ENCODE measurements at regions not wholly inside any gene's neighbourhood (a gene's known extent, or its start where the extent isn't known, plus 50 kb on each side); places are given as distances from the start of the nearest gene placed in this dataset.

DNA sequence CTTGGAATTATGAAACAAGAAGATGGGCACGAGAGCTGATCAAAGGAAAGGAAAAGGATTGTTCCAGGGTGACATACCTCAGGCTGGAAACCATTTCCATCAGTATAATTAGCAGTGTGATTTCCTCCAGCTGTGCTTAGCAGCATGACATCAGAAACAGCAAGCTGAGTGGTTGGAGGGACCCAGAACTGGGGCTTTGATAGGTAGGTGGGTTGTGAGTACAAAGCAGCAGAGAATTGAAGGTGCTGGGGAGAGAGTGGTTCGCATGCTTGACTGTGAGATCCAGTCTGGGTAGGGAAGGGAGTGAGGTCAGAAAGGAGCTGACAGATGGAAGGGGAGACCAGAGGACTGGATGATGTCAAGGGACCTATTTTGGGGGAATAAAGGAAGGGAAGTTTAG lies 90.4 kb downstream of the CD164 start:
- no peaks in the 10 kb centered on the region for H3K27me3 Mint-ChIP-seq (ENCODE audit: low read depth)
- DNase-seq: no peak
- no peaks in the 10 kb centered on the region for H3K4me1 Mint-ChIP-seq (ENCODE audit: low read depth)
- no peak overlapping the region for H3K27ac Mint-ChIP-seq
- CTCF ChIA-PET: no interaction called here
- H3K4me3 Mint-ChIP-seq: no peak overlapping the region
- H3K9me3 Mint-ChIP-seq: no peaks in the 10 kb centered on the region
- intact Hi-C loops (cut with micrococcal nuclease): no loop called here
- H3K36me3 Mint-ChIP-seq (ENCODE audit: low read depth): no peaks in the 10 kb centered on the region

DNA sequence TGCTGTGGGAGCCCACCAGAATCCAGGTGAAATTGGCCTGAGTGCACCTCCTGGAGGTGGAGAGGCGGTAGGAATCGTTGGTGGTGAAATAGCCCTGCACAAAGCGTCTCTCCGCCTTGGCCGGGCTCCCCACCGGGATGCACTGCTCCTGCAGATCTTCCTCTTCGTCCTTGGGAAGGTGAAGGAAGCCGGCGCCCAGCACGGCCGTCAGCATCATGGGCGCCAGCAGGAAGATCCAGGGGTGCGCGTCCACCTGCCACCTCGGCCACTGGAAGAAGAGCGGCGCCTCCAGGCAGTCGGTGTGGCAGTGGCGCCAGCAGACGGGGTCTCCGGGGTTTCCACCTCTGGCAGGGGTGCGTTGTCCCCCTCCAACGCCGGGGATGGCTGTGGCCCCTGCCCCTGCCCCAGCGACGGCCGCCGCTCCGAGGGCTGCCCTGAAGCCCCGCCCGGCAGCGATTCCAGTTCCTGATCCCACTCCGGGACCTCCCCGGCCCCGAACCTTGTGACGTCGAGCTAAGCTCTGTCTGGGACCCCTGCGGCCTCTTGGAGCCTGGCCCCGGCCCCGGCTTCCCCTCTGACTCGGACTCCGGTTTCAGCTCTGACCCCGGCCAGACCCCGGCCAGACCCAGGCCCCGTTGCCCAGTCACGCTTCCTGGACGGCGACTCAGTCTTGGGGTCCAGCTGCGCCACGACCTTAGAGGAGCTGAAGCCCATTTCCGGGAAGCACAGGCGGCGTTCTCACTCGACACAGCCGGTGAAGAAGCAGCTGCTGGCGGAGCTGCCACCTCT lies 91.9 kb downstream of the CD164 start:
- intact Hi-C loops (cut with micrococcal nuclease): no loop called here
- Mint-ChIP-seq H3K27me3 (ENCODE audit: low read depth) (no peaks in the 10 kb centered on the region), H3K27ac (no peak overlapping the region), H3K4me3 (no peak overlapping the region), H3K36me3 (ENCODE audit: low read depth) (no peaks in the 10 kb centered on the region), H3K9me3 (no peaks in the 10 kb centered on the region), H3K4me1 (ENCODE audit: low read depth) (no peaks in the 10 kb centered on the region)
- no peak for DNase-seq
- CTCF ChIA-PET: no interaction called here

DNA sequence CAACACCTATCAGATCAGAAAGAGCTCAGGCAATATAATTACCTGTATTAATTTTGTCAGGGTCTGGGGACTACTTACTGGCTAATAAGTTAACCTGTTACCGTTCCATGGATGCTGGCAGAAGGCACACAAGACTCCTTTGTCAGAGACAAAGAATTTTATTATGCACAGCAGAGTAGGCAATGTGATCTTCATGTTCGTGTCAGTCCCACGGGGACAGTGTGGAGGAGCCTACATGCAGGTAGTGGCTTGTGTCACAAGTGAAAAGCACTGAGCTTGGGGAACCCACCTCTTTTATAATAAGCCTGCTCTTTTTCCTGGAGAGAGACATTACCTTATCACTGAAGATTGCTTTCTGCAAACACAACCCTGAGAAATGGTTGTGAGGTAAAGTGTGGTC lies 96.9 kb downstream of the CD164 start:
- Mint-ChIP-seq H3K36me3 (ENCODE audit: low read depth) (no peaks in the 10 kb centered on the region), H3K4me1 (ENCODE audit: low read depth) (no peaks in the 10 kb centered on the region), H3K27me3 (ENCODE audit: low read depth) (no peaks in the 10 kb centered on the region), H3K9me3 (no peaks in the 10 kb centered on the region), H3K4me3 (no peak overlapping the region), H3K27ac (no peak overlapping the region)
- no peak for DNase-seq
- intact Hi-C loops (cut with micrococcal nuclease): no loop called here
- CTCF ChIA-PET: no interaction called here

GRCh38 chr6:109284675-109285074 lies 97.6 kb downstream of the CD164 start:
- CTCF ChIA-PET: no interaction called here
- no peak for DNase-seq
- Mint-ChIP-seq H3K36me3 (ENCODE audit: low read depth) (no peaks in the 10 kb centered on the region), H3K4me3 (no peak overlapping the region), H3K4me1 (ENCODE audit: low read depth) (no peaks in the 10 kb centered on the region), H3K27ac (no peak overlapping the region), H3K9me3 (no peaks in the 10 kb centered on the region), H3K27me3 (ENCODE audit: low read depth) (no peaks in the 10 kb centered on the region)
- intact Hi-C loops (cut with micrococcal nuclease): no loop called here

- no peak for DNase-seq
- intact Hi-C loops (cut with micrococcal nuclease): no loop called here
- H3K4me1 Mint-ChIP-seq (ENCODE audit: low read depth): no peaks in the 10 kb centered on the region
- no peaks in the 10 kb centered on the region for H3K36me3 Mint-ChIP-seq (ENCODE audit: low read depth)
- H3K4me3 Mint-ChIP-seq: no peak overlapping the region
- H3K27ac Mint-ChIP-seq: no peak overlapping the region
- CTCF ChIA-PET: no interaction called here
- H3K9me3 Mint-ChIP-seq: no peaks in the 10 kb centered on the region
- H3K27me3 Mint-ChIP-seq (ENCODE audit: low read depth): no peaks in the 10 kb centered on the region
These were observed 99.5 kb downstream of the CD164 start for GRCh38 chr6:109282756-109283155.

- CTCF ChIA-PET: no interaction called here
- Mint-ChIP-seq H3K27me3 (ENCODE audit: low read depth) (no peaks in the 10 kb centered on the region), H3K36me3 (ENCODE audit: low read depth) (no peaks in the 10 kb centered on the region), H3K9me3 (no peaks in the 10 kb centered on the region), H3K4me1 (ENCODE audit: low read depth) (no peaks in the 10 kb centered on the region), H3K4me3 (no peak overlapping the region), H3K27ac (no peak overlapping the region)
- no peak for DNase-seq
- intact Hi-C loops (cut with micrococcal nuclease): no loop called here
These were observed 102.6 kb downstream of the CD164 start for GRCh38 chr6:109279628-109280027.

DNA sequence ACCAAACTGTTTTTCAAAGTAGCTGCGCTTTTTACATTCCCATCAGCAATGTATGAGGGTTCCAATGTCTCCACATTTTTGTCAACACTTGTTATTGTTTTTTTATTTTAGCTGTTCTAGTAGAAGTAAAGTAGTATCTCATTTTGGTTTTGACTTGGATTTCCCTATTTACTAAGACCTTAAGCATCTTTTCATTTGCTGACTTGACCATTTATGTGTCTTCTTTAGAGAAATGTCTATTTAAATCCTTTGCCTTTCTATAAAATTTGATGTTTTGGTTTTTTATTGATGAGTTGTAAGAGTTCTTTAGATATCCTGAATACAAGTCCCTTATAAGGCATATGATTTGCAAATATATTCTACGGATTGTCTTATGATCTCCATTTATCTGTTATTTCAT lies 110.6 kb downstream of the CD164 start:
- no peaks in the 10 kb centered on the region for H3K4me1 Mint-ChIP-seq (ENCODE audit: low read depth)
- H3K27ac Mint-ChIP-seq: no peak overlapping the region
- no peaks in the 10 kb centered on the region for H3K27me3 Mint-ChIP-seq (ENCODE audit: low read depth)
- H3K36me3 Mint-ChIP-seq (ENCODE audit: low read depth): no peaks in the 10 kb centered on the region
- no peak for DNase-seq
- intact Hi-C loops (cut with micrococcal nuclease): no loop called here
- H3K9me3 Mint-ChIP-seq: peaks cover 8% of the 10 kb centered on the region
- no peak overlapping the region for H3K4me3 Mint-ChIP-seq
- CTCF ChIA-PET: no interaction called here

GRCh38 chr6:109269953-109270517 lies 112.2 kb downstream of the CD164 start:
- intact Hi-C loops (cut with micrococcal nuclease): no loop called here
- no peaks in the 10 kb centered on the region for H3K27me3 Mint-ChIP-seq (ENCODE audit: low read depth)

DNA sequence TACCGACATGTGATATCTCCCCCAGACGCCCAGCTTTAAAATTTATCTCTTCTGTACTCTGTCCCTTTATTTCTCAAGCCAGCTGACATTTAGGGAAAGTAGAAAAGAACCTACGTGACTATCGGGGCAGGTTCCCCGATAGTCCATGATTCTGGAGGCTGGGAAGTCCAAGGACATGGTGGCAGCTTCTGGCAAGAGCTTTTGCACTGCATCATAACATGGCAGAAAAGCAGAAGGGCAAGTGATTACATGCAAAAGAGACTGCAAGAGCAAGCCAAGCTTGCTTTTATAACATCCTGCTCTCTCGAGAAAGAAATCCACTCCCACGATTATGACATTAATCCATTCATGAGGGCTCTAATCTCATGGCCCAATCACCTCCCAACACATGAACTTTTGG lies 113.2 kb downstream of the CD164 start:
- DNase-seq: no peak
- Mint-ChIP-seq H3K36me3 (ENCODE audit: low read depth) (no peaks in the 10 kb centered on the region), H3K4me3 (no peak overlapping the region), H3K9me3 (peaks cover 8% of the 10 kb centered on the region), H3K27ac (no peak overlapping the region), H3K4me1 (ENCODE audit: low read depth) (no peaks in the 10 kb centered on the region), H3K27me3 (ENCODE audit: low read depth) (no peaks in the 10 kb centered on the region)
- intact Hi-C loops (cut with micrococcal nuclease): no loop called here
- CTCF ChIA-PET: no interaction called here

More at GRCh38 chr6:109269953-109270517, 112.2 kb downstream of the CD164 start:
- no peaks in the 10 kb centered on the region for H3K36me3 Mint-ChIP-seq (ENCODE audit: low read depth)
- H3K4me3 Mint-ChIP-seq: no peak overlapping the region
- CTCF ChIA-PET: no interaction called here
- no peaks in the 10 kb centered on the region for H3K4me1 Mint-ChIP-seq (ENCODE audit: low read depth)
- no peak for DNase-seq
- peaks cover 8% of the 10 kb centered on the region for H3K9me3 Mint-ChIP-seq
- no peak overlapping the region for H3K27ac Mint-ChIP-seq

GRCh38 chr6:109265530-109265929 lies 116.7 kb downstream of the CD164 start:
- no peak overlapping the region for H3K4me3 Mint-ChIP-seq
- H3K27me3 Mint-ChIP-seq (ENCODE audit: low read depth): no peaks in the 10 kb centered on the region
- no peaks in the 10 kb centered on the region for H3K4me1 Mint-ChIP-seq (ENCODE audit: low read depth)
- no peak for DNase-seq
- H3K9me3 Mint-ChIP-seq: peaks cover 8% of the 10 kb centered on the region
- no peaks in the 10 kb centered on the region for H3K36me3 Mint-ChIP-seq (ENCODE audit: low read depth)
- H3K27ac Mint-ChIP-seq: no peak overlapping the region
- CTCF ChIA-PET: no interaction called here
- intact Hi-C loops (cut with micrococcal nuclease): no loop called here

- H3K4me3 Mint-ChIP-seq: no peak overlapping the region
- peaks cover 5% of the 10 kb centered on the region for H3K9me3 Mint-ChIP-seq
- no peaks in the 10 kb centered on the region for H3K4me1 Mint-ChIP-seq (ENCODE audit: low read depth)
- H3K27ac Mint-ChIP-seq: no peak overlapping the region
- intact Hi-C loops (cut with micrococcal nuclease): no loop called here
- no peaks in the 10 kb centered on the region for H3K36me3 Mint-ChIP-seq (ENCODE audit: low read depth)
- no peaks in the 10 kb centered on the region for H3K27me3 Mint-ChIP-seq (ENCODE audit: low read depth)
- CTCF ChIA-PET: no interaction called here
- no peak for DNase-seq
These were observed 118.2 kb downstream of the CD164 start for GRCh38 chr6:109263873-109264700.

- no peak for DNase-seq
- Mint-ChIP-seq H3K36me3 (ENCODE audit: low read depth) (no peaks in the 10 kb centered on the region), H3K4me3 (no peak overlapping the region), H3K9me3 (no peaks in the 10 kb centered on the region), H3K4me1 (ENCODE audit: low read depth) (no peaks in the 10 kb centered on the region), H3K27ac (no peak overlapping the region), H3K27me3 (ENCODE audit: low read depth) (no peaks in the 10 kb centered on the region)
- intact Hi-C loops (cut with micrococcal nuclease): no loop called here
- CTCF ChIA-PET: no interaction called here
These were observed 120.0 kb downstream of the CD164 start for GRCh38 chr6:109262261-109262660.

- intact Hi-C loops (cut with micrococcal nuclease): no loop called here
- H3K27me3 Mint-ChIP-seq (ENCODE audit: low read depth): no peaks in the 10 kb centered on the region
- no peaks in the 10 kb centered on the region for H3K36me3 Mint-ChIP-seq (ENCODE audit: low read depth)
- no peaks in the 10 kb centered on the region for H3K4me1 Mint-ChIP-seq (ENCODE audit: low read depth)
- no peak overlapping the region for H3K27ac Mint-ChIP-seq
- CTCF ChIA-PET: interaction anchor here (0.7 to 1.2 kb wide), 2 partner anchors 121 to 158 kb away, joined by 3 read pairs; no protein-coding TSS in a partner anchor
- no peak overlapping the region for H3K4me3 Mint-ChIP-seq
- DNase-seq: no peak
- H3K9me3 Mint-ChIP-seq: no peaks in the 10 kb centered on the region
These were observed 120.5 kb downstream of the CD164 start for GRCh38 chr6:109261811-109262210.

All from activated naive CD4-positive, alpha-beta T cell treated with anti-CD3 and anti-CD28 coated beads for 36 hours (primary cell).